AG10803 (cell line): ENCODE measurements at regions not wholly inside any gene's neighbourhood (a gene's known extent, or its start where the extent isn't known, plus 50 kb on each side); places are given as distances from the start of the nearest gene placed in this dataset.

ENCODE experiments used
- DNase-seq: peaks from one replicate; pipeline ENCODE4 v3.0.0; 2010; ENCODE audit warnings: low read depth
- H3K4me3 ChIP-seq: 2 replicates; pipeline ENCODE4 v1.5.1; 2011; ENCODE audit warnings: mild to moderate bottlenecking, low read length, control low read depth
- CTCF ChIP-seq: conservative IDR thresholded peaks from 2 replicates; pipeline ENCODE4 v1.5.1; 2011; ENCODE audit warnings: mild to moderate bottlenecking, low read length, control low read depth, inconsistent platforms

DNA sequence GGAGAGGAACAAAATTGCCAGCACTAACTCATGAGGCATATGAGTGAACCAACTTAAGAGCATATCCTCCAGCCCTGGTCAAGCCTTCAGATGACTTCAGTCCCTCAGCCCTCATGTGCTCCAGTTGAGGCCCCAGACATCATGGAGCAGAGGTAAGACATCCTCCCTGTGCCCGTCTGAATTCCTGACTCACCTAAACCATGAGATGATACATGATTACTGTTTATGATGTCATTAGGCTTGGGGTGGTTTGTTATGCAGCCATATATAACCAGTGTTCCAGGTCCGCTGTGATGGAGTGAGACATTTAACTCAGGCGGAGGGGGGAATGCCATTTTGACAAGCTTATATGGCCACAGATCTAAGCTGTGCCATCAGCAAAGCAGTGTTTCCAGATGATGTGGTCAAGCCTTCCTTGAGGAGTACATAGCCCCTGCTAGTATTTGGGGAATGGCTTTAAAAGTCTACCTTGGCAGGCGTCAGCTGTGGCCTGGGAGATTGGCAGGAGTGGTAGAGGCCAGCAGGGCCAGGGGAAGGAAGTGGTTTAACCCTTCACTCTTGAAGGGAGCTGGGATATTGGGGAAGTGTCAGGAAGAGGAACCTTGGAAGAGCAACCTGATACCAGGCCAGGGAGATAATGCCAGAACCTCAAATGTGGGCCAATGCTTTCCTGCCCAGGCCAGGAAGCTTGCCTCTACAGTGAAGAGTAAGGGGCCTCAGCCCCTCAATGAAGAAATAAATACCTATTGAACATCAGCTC is 343.0 kb upstream of the PODXL start:
- no peak for TF ChIP-seq CTCF
- no peak overlapping the region for H3K4me3 ChIP-seq
- DNase-seq, result no peak

DNA sequence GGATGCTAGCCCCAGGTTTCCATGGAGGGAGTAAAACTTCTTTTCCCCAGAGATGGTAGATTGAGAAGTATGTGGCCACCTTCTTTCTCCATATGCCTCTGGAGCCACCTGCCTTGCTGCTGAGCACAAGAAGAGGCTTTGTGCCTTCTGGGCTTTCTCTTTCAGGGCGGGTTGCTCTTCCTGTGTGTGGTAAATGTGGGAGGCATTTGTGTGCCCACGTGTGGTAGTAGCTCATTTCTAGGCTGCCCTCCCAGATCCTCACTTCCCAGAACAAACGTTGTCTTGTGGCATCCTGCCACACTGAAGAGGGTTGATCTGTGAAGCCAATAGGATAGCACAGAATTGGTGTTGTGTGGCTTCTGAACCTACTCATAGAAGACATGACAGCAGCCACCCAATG is 342.0 kb upstream of the PODXL start:
- DNase-seq, result peak; percentile 69
- H3K4me3 ChIP-seq, result no peak overlapping the region
- no peak for TF ChIP-seq CTCF

DNA sequence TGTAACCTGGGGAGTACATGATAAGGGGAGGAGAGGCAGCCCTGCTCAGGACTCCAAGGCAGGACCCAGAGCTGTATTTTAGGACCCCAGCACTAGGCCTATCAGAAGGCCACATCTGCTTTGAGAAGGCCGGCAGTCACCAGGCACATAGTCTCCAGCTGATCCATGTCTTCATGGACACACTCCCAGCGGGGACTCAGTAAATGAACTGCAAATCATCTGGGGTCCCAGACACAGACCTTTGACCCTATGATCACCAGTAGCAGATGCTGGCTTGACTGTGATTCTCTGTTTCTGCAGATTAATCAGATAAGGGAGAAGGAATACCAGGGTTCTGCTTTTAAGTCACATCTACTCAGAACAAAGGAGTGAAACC is 341.4 kb upstream of the PODXL start:
- H3K4me3 ChIP-seq, result no peak overlapping the region
- no peak for TF ChIP-seq CTCF
- no peak for DNase-seq

DNA sequence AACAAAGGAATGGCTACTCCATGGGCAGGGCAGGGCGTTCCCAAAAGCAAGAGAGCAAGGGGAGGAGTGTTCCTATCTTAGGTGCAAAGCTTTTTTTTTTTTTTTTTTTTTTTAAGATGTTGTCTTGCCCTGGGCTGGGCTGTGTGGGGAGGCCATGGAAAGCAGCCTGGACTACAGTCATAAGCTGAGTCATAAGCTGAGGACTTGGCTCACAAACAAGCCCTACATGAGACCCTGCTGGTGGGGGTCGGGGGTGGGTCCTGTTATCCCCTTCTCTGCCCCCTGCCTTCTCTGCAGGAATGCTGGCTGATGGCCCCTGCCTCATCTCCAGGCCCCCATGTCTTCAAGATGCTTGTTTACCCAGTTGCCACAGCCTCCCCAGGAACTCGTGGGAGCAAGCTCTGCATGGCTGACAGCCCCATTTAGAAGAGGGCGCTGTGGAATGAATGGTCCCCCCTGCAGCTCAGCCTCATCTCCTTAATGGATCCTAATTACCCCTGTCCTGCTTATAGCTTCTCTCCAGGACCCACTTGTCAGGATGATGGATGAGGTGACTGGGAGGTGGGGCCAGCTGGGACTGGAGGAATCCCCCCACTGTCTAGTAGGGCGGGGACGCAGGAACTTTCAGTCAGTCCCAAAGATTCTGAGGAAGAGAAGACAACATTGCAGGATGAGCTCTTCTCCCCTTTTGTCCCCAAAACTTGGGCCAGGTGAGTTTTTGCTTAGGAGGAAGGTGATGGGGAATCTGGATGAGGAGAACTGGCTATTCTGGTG is 340.8 kb upstream of the PODXL start:
- peak; percentile 63 for DNase-seq
- no peak overlapping the region for H3K4me3 ChIP-seq
- TF ChIP-seq CTCF, result no peak

GRCh38 chr7:131896165-131896863 is 339.9 kb upstream of the PODXL start:
- no peak for DNase-seq
- TF ChIP-seq CTCF, result no peak
- no peak overlapping the region for H3K4me3 ChIP-seq

DNA sequence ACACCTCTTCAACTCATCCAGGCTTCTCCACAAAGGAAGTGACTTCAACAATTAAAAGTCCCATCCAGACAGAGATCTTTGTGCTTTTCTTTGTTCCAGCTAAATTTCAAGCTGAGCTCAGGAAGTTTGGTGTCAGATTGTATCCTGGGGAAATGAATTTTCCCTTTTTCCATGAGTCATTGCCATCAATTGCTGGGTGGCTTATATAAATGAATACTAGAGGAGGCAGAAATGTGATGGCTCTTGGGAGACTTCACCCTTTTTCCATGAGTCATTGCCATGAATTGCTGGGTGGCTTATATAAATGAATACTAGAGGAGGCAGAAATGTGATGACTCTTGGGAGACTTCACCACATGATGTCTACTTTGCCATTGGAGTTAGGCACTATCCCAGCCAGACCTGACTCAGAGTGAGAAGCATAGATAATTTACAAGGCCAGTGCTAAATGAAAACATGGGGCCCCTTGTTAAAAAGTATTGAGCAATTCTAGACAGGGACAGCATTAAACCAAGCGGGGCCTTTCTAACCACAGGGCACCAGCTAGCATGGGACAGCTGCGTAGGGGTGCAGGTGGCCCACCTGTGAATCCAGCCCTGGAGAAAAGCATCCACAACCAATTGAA is 339.2 kb upstream of the PODXL start:
- no peak overlapping the region for H3K4me3 ChIP-seq
- peak; percentile 97 for DNase-seq
- TF ChIP-seq CTCF, result no peak
